ENCODE measurements at regions not wholly inside any gene's neighbourhood (a gene's known extent, or its start where the extent isn't known, plus 50 kb on each side); places are given as distances from the start of the nearest gene placed in this dataset.

GRCh38 chr4:128684016-128684415 lies 125.5 kb upstream of the JADE1 start:
- no peak for TF ChIP-seq POLR2A (IDR thresholded peaks at IDR 0.05)
- no peak for TF ChIP-seq CTCF (IDR thresholded peaks at IDR 0.05)
- TF ChIP-seq POLR2AphosphoS5 (IDR thresholded peaks at IDR 0.05) = no peak
- no peak for TF ChIP-seq EP300 (IDR thresholded peaks at IDR 0.05)

All from suprapubic skin (tissue), 4 donors.